ENCODE measurements at regions not wholly inside any gene's neighbourhood (a gene's known extent, or its start where the extent isn't known, plus 50 kb on each side); places are given as distances from the start of the nearest gene placed in this dataset.

DNA sequence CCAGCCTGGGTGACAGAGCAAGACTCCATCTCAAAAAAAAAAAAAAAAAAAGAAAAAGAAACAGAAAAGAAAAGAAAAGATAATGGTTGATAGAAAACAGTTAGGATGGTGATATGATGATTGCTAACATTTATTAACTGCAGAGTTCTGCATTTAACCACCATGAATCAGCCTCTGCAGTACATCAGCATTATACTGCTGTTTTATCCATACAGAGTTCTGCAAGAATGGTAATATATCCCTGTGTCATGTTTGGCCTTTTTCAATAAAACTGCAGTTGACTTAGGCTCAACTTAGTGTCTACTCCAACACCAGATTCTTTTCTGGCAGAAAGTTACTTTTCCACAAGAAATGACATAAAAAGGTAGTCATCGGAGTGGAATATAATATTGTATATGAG, 62.6 kb downstream of the DUSP6 start:
- Histone ChIP-seq H3K27ac (ENCODE audit: control insufficient read depth, insufficient read depth, low read length) (no peak overlapping the region), H3K9me3 (ENCODE audit: control insufficient read depth, low read depth, low read length) (no peaks in the 10 kb centered on the region), H3K4me3 (ENCODE audit: control insufficient read depth in 2 of 3, extremely low read depth in 1 of 3, insufficient read depth in 2 of 3, low read depth in 1 of 3, low read length in 3 of 3) (no peak overlapping the region), H4K20me1 (ENCODE audit: control insufficient read depth, extremely low read depth, insufficient read depth, low read length) (no peaks in the 10 kb centered on the region), H3K9me1 (ENCODE audit: control insufficient read depth, extremely low read depth, insufficient read depth, low read length) (no peaks in the 10 kb centered on the region), H3K4me2 (ENCODE audit: control insufficient read depth, extremely low read depth, insufficient read depth, low read depth, low read length) (no peak overlapping the region), H3K36me3 (ENCODE audit: control insufficient read depth in 2 of 2, extremely low read depth in 1 of 2, insufficient read depth in 2 of 2, low read length in 2 of 2) (no peaks in the 10 kb centered on the region), H2AFZ (ENCODE audit: control insufficient read depth, low read length) (no peak overlapping the region), H3K9ac (ENCODE audit: control insufficient read depth, extremely low read depth, insufficient read depth, low read length) (no peak overlapping the region), H3K4me1 (ENCODE audit: control insufficient read depth, extremely low read depth, insufficient read depth, low read length) (no peaks in the 10 kb centered on the region), H3K79me2 (ENCODE audit: control insufficient read depth, insufficient read depth, low read length) (no peaks in the 10 kb centered on the region), H3K27me3 (ENCODE audit: control insufficient read depth, extremely low read depth, insufficient read depth, low read length) (no peaks in the 10 kb centered on the region)
- DNase-seq (ENCODE audit: low read depth, low spot score), result no peak
- TF ChIP-seq, protein P1, sequence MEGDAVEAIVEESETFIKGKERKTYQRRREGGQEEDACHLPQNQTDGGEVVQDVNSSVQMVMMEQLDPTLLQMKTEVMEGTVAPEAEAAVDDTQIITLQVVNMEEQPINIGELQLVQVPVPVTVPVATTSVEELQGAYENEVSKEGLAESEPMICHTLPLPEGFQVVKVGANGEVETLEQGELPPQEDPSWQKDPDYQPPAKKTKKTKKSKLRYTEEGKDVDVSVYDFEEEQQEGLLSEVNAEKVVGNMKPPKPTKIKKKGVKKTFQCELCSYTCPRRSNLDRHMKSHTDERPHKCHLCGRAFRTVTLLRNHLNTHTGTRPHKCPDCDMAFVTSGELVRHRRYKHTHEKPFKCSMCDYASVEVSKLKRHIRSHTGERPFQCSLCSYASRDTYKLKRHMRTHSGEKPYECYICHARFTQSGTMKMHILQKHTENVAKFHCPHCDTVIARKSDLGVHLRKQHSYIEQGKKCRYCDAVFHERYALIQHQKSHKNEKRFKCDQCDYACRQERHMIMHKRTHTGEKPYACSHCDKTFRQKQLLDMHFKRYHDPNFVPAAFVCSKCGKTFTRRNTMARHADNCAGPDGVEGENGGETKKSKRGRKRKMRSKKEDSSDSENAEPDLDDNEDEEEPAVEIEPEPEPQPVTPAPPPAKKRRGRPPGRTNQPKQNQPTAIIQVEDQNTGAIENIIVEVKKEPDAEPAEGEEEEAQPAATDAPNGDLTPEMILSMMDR (optimal IDR thresholded peaks at IDR 0.05 in 1 of 3, IDR thresholded peaks at IDR 0.05 in 1 of 3, conservative IDR thresholded peaks at IDR 0.05 in 1 of 3; ENCODE audit: extremely low read depth in 1 of 3, insufficient read depth in 2 of 3, low read length in 3 of 3), result no peak
- TF ChIP-seq EZH2 (IDR thresholded peaks at IDR 0.05; ENCODE audit: low read length), result no peak
- no peak for FAIRE-seq
- dilution Hi-C loops (cut with MboI; ENCODE audit: extremely low pct_ligation_motif_present, low sequenced_read_pairs), result no loop called here

DNA sequence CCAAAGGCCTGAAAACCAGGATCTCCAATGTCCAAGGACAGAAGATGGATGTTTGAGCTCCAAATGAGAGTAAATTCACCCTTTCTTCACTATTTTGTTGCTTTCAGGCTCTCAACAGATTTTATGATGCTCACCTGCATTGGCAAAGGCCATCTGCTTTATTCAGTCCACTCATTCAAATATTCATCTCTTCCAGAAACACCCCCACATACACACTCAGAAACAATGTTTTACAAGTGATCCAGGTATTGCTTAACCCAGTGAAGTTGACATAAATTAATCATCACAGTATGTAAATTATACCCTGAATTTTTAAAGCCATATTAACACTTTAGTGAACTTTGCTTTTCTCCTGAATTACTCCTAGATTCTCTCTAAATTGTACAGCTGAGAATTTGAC, 63.3 kb downstream of the DUSP6 start:
- Histone ChIP-seq H3K9ac (ENCODE audit: control insufficient read depth, extremely low read depth, insufficient read depth, low read length) (no peak overlapping the region), H3K9me1 (ENCODE audit: control insufficient read depth, extremely low read depth, insufficient read depth, low read length) (no peaks in the 10 kb centered on the region), H3K36me3 (ENCODE audit: control insufficient read depth in 2 of 2, extremely low read depth in 1 of 2, insufficient read depth in 2 of 2, low read length in 2 of 2) (no peaks in the 10 kb centered on the region), H3K27ac (ENCODE audit: control insufficient read depth, insufficient read depth, low read length) (no peak overlapping the region), H2AFZ (ENCODE audit: control insufficient read depth, low read length) (no peak overlapping the region), H3K9me3 (ENCODE audit: control insufficient read depth, low read depth, low read length) (no peaks in the 10 kb centered on the region), H3K79me2 (ENCODE audit: control insufficient read depth, insufficient read depth, low read length) (no peaks in the 10 kb centered on the region), H3K4me2 (ENCODE audit: control insufficient read depth, extremely low read depth, insufficient read depth, low read depth, low read length) (no peak overlapping the region), H3K27me3 (ENCODE audit: control insufficient read depth, extremely low read depth, insufficient read depth, low read length) (no peaks in the 10 kb centered on the region), H3K4me1 (ENCODE audit: control insufficient read depth, extremely low read depth, insufficient read depth, low read length) (no peaks in the 10 kb centered on the region), H3K4me3 (ENCODE audit: control insufficient read depth in 2 of 3, extremely low read depth in 1 of 3, insufficient read depth in 2 of 3, low read depth in 1 of 3, low read length in 3 of 3) (no peak overlapping the region), H4K20me1 (ENCODE audit: control insufficient read depth, extremely low read depth, insufficient read depth, low read length) (no peaks in the 10 kb centered on the region)
- TF ChIP-seq, protein P1 (optimal IDR thresholded peaks at IDR 0.05 in 1 of 3, IDR thresholded peaks at IDR 0.05 in 1 of 3, conservative IDR thresholded peaks at IDR 0.05 in 1 of 3; ENCODE audit: extremely low read depth in 1 of 3, insufficient read depth in 2 of 3, low read length in 3 of 3), result no peak
- TF ChIP-seq EZH2 (IDR thresholded peaks at IDR 0.05; ENCODE audit: low read length), result no peak
- DNase-seq (ENCODE audit: low read depth, low spot score), result no peak
- FAIRE-seq, result no peak
- dilution Hi-C loops (cut with MboI; ENCODE audit: extremely low pct_ligation_motif_present, low sequenced_read_pairs), result no loop called here
